ENCODE measurements at regions not wholly inside any gene's neighbourhood (a gene's known extent, or its start where the extent isn't known, plus 50 kb on each side); places are given as distances from the start of the nearest gene placed in this dataset.
"Not testable (repeated sequence)": the region's sequence is repeated elsewhere in the genome, so short reads cannot be mapped to it uniquely, and the experiment has no call there.

DNA sequence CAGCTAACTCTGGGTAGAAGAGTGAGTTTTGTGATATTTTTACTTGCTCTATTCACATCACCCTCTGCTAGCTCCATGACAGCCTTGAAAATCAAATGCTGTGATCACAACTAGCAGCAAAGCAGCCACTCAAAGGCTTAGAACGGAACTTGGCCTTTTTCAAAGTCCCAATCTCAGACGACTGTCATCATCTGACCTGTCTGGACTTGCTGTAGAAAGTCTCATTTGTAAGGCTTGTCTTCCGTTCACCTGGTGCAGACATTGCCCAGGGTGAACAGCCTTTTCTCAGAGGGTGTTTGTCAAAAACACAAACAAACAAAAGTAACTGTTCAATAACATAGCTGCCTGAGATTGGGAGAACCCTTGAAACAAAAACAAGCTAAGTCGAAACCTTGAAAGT lies 458.9 kb upstream of the ADARB2 start:
- DNase-seq (ENCODE audit: low read depth in 2 of 2): no peak

DNA sequence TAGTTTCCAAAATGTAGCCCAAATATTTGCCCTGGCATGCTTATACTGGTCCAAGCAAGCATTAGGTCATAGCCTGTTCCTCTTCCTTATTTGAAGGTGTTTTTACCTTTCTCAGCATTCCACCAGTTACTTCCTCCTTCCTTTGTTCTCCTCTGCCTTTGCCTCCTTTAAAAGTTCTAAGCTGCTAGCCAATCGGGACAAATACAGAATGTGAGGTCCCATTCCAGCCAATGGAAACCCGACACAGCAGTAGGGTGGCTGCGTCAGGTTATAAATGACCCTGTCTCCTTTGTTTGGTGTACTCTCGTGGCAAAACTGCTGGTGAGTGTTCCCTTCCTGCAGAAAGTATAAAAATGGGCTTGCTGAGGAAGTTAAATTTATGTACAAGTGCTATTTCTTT lies 452.0 kb upstream of the ADARB2 start:
- not testable (repeated sequence) for DNase-seq (ENCODE audit: low read depth in 2 of 2)

DNA sequence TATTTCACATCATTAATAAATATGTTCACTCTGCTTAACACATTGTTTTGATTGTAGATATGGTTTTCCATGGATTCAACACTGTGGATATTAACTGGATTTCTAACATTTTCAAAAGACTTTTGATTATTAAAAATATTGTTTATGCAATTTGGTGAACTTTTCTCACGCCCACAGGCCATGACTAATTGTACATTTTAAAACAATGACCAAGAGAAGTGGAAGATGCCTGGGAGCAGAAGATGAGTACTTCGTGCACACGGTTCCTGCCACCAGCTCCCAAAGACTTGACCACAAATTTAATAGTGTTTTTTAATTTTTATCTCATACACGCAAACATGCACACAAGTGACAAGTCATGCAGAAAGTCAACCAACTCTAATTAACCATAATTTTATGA lies 451.0 kb upstream of the ADARB2 start:
- DNase-seq (ENCODE audit: low read depth in 2 of 2): no peak

DNA sequence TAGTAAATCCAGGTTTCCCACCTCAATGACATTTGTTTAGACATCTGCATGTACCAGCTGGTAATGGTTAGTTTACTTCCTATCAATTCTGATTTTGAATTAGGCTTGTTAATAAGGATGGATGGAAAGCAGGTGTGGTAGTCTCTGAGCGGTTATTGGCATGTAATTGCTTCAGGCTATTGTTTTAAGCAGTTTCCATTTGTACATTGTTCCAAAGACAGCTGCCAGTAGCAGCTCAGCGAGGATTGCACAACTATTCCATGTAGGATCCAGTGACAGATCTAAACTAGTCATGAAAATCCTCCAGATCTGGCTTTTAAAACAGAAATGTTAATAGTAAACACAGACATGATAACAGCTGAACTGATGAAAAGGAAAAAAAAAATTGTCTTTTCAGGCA lies 436.0 kb upstream of the ADARB2 start:
- DNase-seq (ENCODE audit: low read depth in 2 of 2): no peak

DNA sequence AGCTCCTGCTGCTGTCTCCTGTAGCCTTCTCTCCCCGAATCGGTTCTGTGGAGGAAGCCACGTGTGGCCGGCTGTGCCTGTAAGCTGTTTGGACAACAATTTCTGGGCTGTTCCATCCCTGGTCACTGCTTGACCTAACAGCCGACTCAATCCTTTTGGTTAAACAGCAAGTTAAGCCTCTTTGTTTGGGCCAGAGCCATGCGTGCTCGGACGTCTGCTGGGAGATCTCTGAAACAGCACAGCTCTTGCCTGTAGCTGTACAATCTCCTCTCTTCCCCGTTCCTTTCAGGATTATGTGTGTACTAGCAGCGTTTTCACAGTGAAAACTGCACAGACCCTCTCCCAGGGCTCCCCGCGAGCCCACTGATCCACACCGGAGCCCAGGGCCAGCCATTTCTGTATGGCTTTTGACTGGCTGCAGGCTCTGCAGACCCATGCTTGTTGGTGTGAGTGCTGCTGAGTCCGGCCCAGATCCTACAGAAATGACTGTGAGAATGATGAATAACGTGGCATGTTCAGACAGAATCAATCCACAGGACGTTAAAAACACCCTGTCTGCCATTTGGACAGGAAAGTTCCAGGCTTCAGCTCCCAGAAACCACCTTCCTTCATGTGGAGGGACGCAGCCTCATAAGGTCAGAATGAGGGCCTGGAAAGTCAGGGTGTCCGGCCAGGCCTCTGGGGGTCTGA lies 428.6 kb upstream of the ADARB2 start:
- DNase-seq (ENCODE audit: low read depth in 2 of 2): no peak

DNA sequence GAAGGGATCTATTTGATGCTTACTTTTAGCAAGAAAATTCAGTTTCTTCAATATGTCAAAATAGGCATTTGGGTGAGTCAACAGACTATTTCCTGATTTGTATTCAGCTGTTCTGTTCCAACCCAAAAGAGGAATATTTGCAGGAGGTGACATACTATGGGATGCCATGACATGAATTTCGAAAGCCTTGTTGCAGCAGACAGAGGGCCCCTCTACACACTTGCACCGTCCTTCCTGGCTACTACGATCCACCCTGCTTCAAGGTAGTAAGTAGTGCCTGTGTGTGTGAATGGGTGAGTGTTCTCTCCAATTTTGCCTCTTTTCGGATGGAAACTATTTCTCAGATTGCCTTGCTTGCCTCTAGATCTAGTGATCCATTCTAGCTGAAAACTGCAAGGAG lies 413.0 kb upstream of the ADARB2 start:
- DNase-seq (ENCODE audit: low read depth in 2 of 2): no peak

DNA sequence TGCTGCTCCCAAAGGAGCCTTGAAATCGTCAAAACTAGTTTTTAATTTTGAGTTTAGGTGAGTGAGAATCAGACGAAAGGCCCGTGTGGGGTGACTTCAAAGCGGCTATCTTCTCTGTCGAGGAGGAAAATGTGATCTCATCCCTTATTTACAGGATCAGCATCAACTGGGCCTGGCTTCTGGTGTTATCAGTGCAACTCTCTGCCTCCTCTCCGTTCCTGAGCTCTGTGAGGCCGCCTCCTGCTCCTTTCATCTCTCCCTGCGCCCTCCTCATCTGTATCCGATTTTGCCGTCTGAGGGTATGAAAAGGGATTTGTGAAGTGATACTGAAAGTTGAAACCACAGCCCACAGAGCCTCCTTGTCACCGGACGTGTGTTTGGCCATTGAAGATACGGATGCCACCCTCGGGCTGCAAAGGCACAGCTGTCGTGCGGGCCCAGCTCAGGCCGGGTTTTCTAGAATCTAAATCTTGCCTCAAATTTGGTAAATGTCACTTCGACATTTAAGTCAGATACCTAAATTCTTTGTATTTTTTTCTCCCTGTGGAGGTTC lies 408.7 kb upstream of the ADARB2 start:
- DNase-seq (ENCODE audit: low read depth in 2 of 2): no peak

DNA sequence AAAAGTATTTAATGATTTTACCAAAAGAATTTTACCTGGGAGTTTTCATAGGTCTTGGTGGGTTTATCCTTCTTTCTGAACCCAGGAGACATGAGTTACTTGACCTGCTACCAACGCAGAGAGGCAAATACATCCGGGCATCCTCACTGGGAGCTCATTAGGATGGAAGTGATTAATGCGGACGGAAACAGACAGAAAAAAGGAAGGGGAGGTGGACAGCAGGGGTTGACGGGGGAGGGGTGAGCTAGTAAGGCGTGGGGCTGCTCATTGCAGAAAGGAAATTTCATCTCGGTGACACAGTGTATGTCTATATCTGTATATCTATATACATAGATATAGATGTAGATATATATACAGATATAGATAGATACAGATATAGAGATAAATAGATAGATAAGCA lies 408.2 kb upstream of the ADARB2 start:
- DNase-seq (ENCODE audit: low read depth in 2 of 2): no peak

DNA sequence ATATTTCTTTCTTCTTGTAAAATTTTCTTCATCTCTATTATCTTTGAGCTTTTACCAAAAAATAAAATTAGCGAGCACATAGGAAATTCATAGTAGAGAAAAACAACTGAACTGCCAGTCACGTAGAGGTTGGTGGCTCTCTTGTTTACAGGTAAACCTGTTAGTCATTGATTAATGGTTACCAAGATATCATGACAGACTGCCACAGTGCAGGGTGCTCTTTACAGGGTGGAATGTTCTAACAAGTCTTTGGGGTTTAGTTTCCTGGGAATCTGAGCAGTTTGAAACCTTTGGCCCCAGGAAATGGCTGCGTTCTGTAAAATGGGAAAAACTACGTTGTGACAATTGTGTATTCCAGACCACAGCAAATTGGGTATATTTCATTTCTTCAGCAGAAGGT lies 407.3 kb upstream of the ADARB2 start:
- no peak for DNase-seq (ENCODE audit: low read depth in 2 of 2)

DNA sequence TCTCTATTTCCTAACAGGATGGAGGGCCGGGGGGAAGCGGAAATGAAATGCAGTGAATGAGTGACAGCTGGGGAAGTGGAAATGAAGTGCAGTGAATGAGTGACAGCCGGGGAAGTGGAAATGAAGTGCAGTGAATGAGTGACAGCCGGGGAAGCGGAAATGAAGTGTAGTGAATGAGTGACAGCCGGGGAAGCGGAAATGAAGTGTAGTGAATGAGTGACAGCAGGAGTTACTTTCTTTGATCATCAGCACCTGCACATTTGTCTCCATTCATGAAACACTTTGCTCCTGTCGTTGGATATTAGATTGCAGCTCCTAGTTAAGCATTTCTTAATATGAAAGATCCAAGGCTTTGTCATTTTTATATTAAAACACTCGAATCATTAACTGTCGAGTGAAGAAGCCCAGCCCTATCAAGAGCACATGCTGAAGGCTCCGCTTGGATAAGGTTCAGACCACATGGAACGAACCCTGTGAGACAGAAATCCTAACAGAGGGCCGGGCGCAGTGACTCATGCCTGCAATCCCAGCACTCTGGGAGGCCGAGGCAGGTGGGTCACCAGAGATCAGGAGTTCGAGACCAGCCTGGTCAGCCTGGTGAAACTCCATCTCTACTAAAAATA lies 406.0 kb upstream of the ADARB2 start:
- DNase-seq (ENCODE audit: low read depth in 2 of 2): no peak

DNA sequence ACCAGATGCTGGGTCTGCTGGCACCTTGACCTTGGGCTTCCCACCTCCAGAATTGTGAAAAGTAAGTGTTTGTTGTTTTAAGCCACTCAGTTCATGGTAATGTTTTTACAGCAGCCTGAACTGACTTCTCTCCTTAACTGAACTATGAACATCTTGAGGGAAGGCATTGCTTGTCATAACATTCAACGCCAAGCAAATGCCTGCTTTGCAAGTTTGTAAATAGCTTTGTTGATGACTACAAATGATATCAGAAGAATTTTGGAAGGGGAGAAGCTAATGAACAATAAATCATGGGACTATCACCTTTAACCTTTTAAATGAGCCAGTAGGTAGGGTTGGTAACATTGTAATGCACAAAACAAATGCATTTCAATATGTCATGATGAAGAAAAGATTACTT lies 402.4 kb upstream of the ADARB2 start:
- no peak for DNase-seq (ENCODE audit: low read depth in 2 of 2)

DNA sequence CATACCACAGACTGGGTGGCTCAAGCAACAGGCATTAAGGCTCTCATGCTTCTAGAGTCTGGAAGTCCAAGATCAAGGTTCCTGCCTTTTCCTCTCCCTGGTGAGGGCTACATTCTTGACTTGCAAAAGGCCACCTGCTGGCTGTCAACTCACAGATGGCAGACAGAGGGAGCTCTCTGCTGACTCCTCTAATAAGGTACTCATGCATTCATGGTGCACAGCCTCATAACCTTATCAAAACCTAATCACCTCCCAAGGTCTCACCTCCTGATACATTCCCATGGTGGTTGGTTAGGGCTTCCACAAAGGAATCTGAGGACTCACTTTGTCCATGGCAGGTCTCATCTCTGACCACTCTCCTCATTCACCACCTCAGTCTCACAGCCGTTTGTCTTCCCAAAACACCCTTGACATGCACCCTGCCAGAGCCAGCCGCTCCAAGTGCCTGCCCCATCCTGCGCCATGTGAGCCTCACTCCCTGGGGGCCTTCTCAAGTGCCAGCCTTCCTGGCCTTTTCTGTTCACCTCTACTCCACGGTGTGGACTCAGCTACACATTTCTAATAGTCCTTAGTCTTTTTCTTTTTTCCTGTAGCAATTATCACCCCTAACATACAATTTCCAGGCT lies 400.3 kb upstream of the ADARB2 start:
- DNase-seq (ENCODE audit: low read depth in 2 of 2): no peak

DNA sequence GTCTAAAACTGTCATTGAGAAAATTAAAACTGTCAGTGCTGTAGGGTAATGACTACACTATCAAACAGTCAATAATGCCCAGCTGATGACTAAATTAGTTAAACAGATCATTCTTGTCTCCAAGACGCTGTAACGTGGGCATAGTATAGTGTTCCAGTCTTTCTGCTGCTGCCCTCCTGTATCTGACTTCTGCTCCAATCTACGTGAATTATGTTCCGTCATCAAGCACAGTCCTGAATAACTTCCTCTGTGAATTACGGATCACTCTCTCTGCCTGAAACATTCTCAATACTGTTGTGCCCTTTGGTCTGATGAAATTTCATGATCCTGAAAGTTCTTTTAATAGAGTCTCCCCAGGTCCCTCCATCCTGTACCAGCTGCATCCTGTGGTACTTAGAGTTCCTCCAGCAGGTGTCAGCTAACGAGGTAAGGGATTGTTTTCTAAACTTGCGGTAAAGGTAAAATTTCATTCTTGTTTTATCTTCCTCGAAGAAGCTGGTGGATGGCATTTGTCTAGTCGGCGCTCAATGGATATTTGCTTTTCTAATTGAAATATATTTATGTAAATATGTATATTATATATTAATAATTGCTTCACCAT lies 393.5 kb upstream of the ADARB2 start:
- DNase-seq (ENCODE audit: low read depth in 2 of 2): no peak

DNA sequence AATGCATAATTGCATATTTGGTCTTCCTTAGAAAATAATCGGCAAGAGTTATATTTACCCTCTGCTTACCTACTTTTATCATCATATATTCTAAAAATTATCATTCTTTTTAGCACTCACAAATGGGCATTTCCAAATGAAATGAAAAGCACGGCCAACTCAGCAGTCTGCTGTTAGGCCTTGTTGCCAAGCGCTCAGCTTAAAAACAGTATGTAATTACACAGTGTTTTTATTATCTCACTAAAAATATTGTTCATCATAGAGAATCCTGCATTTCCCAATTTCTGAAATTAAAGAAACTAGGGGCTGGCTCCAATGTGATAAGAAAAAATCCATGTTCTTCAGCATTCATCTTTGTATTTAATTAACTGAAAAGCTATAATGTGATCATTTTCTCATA lies 391.7 kb upstream of the ADARB2 start:
- no peak for DNase-seq (ENCODE audit: low read depth in 2 of 2)

DNA sequence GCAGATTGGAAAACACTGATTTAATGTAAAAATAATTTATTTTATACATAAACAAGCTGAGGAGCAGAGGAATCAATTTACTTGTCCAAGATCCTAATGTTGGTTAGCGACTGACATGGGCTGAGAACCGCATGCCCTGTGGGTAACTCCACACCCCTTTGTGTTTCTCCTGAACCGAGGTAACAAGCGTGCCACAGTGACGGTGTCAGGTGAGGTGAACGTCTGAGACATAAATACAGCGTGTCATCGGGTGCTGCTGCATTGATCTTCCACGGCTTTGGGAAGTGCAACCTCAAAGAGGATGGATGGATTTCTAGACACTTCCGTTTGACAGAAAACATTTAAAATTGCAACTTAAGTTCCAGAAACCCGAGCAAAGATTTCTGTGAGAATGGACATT lies 386.8 kb upstream of the ADARB2 start:
- no peak for DNase-seq (ENCODE audit: low read depth in 2 of 2)

DNA sequence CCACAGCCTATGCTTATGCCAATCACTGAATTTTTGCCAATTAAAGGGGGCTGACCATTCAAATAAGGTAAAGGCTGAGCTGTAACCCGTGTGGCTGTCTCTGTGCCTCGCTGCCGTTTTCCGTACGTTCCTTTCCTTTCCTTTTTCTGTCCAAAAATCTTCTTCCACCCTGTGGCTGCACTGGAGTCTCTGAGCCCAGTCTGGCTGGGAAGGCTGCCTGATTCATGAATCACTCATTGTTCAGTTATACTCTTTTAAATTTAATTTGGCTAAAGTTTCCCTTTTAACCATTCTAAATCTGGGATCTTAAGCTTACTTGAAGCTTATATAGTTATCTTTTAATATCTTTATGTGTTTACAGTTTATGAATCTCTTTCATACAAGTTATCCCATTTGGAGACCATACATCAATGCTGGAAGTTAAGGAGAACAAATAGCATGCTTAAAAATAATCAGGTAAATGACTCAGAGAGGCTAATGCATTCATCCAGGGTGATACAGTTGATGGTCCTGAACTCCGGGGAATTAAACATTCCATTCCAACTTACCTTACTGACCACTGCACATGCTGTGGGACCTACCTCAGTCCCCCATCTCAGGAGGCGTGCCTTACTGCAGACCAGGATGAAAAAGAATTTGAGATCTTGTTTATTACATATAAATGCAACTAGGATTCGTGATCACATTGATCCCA lies 385.3 kb upstream of the ADARB2 start:
- DNase-seq (ENCODE audit: low read depth in 2 of 2): no peak

DNA sequence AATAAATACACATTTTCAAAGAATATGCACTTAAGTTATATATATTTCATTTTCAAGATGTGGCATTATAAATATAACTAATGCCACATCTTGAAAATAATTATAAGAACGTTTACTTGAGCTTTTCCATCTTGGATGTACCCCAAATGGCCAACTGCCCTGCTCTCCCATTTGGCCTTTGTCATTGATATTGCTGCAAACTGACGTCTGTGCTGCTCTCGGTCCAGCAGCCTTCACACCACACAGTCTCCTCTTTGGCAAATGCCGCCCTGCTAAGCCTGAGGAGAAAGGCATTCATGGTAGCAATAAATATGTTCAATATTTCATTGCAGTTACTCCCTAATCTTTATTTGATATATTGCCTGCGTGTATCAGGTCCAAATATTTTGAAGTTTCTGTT lies 384.6 kb upstream of the ADARB2 start:
- no peak for DNase-seq (ENCODE audit: low read depth in 2 of 2)

DNA sequence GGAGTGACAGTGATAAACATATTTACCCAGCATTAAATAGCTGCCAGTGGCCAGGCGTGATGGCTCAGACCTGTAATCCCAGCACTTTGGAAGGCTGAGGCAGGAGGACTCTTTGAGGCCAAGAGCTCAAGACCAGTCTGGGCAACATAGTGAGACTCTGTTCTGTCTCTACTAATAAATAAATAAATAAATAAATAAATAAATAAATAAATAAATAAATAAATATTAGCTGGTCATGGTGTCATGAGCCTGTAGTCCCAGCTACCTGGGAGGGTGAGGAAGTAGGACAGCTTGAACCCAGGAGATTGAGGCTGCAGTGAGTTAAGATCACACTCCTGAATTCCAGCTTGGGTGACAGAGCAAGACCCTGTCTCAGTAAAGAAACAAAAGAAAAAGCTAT lies 384.0 kb upstream of the ADARB2 start:
- no peak for DNase-seq (ENCODE audit: low read depth in 2 of 2)

DNA sequence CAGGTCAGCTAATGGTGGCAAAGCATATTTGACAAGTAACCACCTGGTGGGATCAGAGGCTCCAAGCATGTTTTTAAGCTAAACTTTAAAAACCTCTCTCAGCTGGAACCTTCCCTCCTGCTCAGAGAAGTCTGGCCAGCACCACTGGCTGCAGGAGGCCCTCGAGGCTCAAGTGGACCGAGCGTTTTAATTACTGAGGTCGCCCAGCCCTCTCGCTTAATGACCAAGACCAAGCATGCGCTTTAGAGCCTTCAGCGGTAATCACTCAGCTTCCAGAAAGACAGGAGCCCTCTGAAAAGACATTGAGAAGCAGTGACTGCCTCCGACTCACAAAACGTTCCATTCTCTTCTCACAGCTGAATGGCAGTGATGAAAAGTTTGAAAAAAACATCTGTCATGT lies 383.4 kb upstream of the ADARB2 start:
- DNase-seq (ENCODE audit: low read depth in 2 of 2): no peak

DNA sequence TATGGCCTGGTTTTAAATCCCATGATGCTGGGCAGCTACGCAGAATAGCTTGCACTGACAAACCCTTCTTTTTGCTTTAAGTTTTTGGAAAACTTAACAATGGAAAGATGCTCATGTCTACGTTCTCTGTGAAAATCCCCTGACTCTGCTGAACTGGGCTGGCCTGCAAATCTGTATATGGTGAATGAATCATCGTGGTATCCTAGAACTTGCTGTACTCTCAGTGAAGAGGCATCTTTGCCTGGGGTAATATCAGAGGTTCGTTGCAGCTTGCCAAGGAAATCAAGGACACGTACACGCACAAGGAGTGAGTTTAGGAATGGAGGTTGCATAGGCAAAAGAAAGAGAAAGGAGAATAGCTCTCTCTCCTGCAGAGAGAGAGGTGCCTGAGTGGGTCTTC lies 382.0 kb upstream of the ADARB2 start:
- DNase-seq (ENCODE audit: low read depth in 2 of 2): no peak

DNA sequence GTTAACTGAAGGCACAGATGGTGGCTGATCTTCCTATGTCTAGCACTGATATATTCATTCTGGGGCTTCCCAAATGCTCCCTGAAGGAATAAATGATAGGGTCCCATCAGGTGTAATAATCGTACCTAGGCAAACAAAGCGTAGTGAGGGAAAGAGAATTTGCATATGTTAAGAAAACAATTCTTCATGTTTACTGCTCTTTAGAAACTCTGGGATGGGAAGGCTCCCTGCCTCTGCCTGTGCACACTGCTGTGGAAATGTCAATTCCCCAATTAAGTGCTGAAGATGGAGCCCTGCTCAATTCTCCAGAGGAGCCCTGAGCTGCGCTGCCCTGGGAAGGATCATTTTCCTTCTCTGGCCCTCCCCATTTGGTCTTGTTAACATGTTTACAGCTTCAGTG lies 380.9 kb upstream of the ADARB2 start:
- DNase-seq (ENCODE audit: low read depth in 2 of 2): no peak

DNA sequence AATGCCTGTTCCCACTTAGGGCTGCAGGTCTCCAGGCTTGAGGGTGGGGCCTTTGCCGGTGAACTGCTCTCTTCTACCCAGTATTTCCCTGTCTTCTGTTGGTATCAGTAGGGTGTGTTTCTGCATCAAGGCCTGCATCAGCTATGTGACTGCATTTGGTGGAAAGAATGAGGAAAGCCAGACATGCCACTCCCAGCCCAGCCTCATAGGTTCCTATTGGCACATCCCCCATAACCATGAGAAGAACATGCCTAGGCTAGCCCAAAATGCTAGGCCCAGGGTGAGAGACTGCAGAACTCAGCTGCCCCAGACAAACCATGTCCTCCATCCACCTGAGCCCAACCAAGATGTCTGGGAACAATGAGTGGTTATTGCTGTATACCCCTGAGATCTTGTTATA lies 380.3 kb upstream of the ADARB2 start:
- no peak for DNase-seq (ENCODE audit: low read depth in 2 of 2)
